ENCODE measurements at regions not wholly inside any gene's neighbourhood (a gene's known extent, or its start where the extent isn't known, plus 50 kb on each side); places are given as distances from the start of the nearest gene placed in this dataset.

GRCh38 chr15:60264566-60264965 lies 133.2 kb downstream of the ANXA2 start:
- Mint-ChIP-seq H3K36me3 (ENCODE audit: insufficient read depth in 1 of 3, low read depth in 3 of 3) (no peaks in the 10 kb centered on the region), H3K27ac (no peak overlapping the region), H3K9me3 (no peaks in the 10 kb centered on the region), H3K4me3 (no peak overlapping the region), H3K27me3 (ENCODE audit: low read depth) (peaks cover 3% of the 10 kb centered on the region), H3K4me1 (peaks cover 10 to 12% of the 10 kb centered on the region in 2 experiments; a peak in 3 of 4 replicates)
- Histone ChIP-seq H4K8ac (replicated peaks; ENCODE audit: insufficient read length, low read depth, low read length) (no peak overlapping the region), H3K14ac (ENCODE audit: insufficient read depth, low read length) (no peak overlapping the region), H4K91ac (ENCODE audit: insufficient read length, low read depth, low read length) (no peak overlapping the region), H3K18ac (ENCODE audit: insufficient read length, low read depth, low read length) (no peak overlapping the region), H3T11ph (ENCODE audit: low read length) (no peak overlapping the region), H2BK12ac (ENCODE audit: insufficient read length, low read depth, low read length) (no peak overlapping the region), H3K4ac (ENCODE audit: low read depth, low read length) (no peak overlapping the region), H3K56ac (ENCODE audit: insufficient read length, low read depth, low read length) (no peak overlapping the region), H3K4me2 (ENCODE audit: insufficient read depth, insufficient read length, low read length) (no peak overlapping the region), H3K79me1 (ENCODE audit: insufficient read depth, low read depth, low read length, poor library complexity, severe bottlenecking) (no peaks in the 10 kb centered on the region), H3K23ac (ENCODE audit: insufficient read length, low read depth, low read length) (no peak overlapping the region), H3K23me2 (ENCODE audit: insufficient read length, low read depth, low read length, poor library complexity, severe bottlenecking) (no peaks in the 10 kb centered on the region), H2BK15ac (ENCODE audit: low read depth, low read length) (no peak overlapping the region), H3K27me3 (ENCODE audit: insufficient read depth, low read length) (no peaks in the 10 kb centered on the region), H2BK120ac (ENCODE audit: low read depth, low read length, poor library complexity, severe bottlenecking) (no peak overlapping the region), H3K9ac (ENCODE audit: extremely low read depth, insufficient read length, low read length) (no peak overlapping the region), H3K27ac (ENCODE audit: insufficient read length, low read depth, low read length) (no peak overlapping the region), H2AFZ (ENCODE audit: low read length) (no peak overlapping the region), H4K5ac (ENCODE audit: insufficient read length, low read depth, low read length) (no peak overlapping the region), H2BK5ac (ENCODE audit: insufficient read length, low read length) (no peak overlapping the region), H2BK20ac (ENCODE audit: low read depth, low read length, poor library complexity, severe bottlenecking) (no peak overlapping the region), H2AK5ac (ENCODE audit: insufficient read length, low read length) (no peak overlapping the region), H3K9me3 (ENCODE audit: control insufficient read depth, low read depth, low read length) (no peaks in the 10 kb centered on the region), H3K4me1 (ENCODE audit: insufficient read depth, low read length) (no peaks in the 10 kb centered on the region), H4K20me1 (ENCODE audit: control insufficient read depth, insufficient read depth, insufficient read length) (no peaks in the 10 kb centered on the region), H3K79me2 (ENCODE audit: insufficient read depth, low read length) (no peaks in the 10 kb centered on the region)
- TF ChIP-seq, protein P1, sequence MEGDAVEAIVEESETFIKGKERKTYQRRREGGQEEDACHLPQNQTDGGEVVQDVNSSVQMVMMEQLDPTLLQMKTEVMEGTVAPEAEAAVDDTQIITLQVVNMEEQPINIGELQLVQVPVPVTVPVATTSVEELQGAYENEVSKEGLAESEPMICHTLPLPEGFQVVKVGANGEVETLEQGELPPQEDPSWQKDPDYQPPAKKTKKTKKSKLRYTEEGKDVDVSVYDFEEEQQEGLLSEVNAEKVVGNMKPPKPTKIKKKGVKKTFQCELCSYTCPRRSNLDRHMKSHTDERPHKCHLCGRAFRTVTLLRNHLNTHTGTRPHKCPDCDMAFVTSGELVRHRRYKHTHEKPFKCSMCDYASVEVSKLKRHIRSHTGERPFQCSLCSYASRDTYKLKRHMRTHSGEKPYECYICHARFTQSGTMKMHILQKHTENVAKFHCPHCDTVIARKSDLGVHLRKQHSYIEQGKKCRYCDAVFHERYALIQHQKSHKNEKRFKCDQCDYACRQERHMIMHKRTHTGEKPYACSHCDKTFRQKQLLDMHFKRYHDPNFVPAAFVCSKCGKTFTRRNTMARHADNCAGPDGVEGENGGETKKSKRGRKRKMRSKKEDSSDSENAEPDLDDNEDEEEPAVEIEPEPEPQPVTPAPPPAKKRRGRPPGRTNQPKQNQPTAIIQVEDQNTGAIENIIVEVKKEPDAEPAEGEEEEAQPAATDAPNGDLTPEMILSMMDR (conservative IDR thresholded peaks at IDR 0.05) = no peak
- DNase-seq = no peak
- no CpG with 5 or more reads among the region's 4 CpGs for WGBS (ENCODE audit: extremely low coverage, insufficient read length, low lambda C conversion rate)

Measured in H9 (cell line).